H1 (cell line): ENCODE measurements at regions not wholly inside any gene's neighbourhood (a gene's known extent, or its start where the extent isn't known, plus 50 kb on each side); places are given as distances from the start of the nearest gene placed in this dataset.

Experiments
- CTCF ChIA-PET: fragments of 300-600 bp; sonication (Branson Sonifier 250); formaldehyde crosslinking; loops from one replicate; lab custom pipeline; 2021; ENCODE audit not compliant: partially characterized antibody; lab: Charles Lee
- POLR2A ChIA-PET: fragments of 300-600 bp; sonication (Branson Sonifier 250); formaldehyde crosslinking; loops from one replicate; lab custom pipeline; 2021; ENCODE audit warnings: inconsistent platforms; ENCODE audit not compliant: partially characterized antibody; lab: Charles Lee
- DNase-seq, 2 experiments: peaks; one replicate each; pipeline versions ENCODE4 v3.0.0 to v3.0.0-alpha.2; 2010 to 2022; ENCODE audit warnings: low spot score in 2 of 2, low read depth in 1 of 2, mixed read lengths in 1 of 2
- FAIRE-seq: peaks from 2 replicates; lab custom pipeline; 2011; peaks lifted over from hg19 to GRCh38; lab: Jason Lieb, UNC
- H2AFZ ChIP-seq: 2 replicates; pipeline ENCODE4 v1.8.1; 2012; ENCODE audit warnings: low read length, inconsistent platforms
- H2AK5ac ChIP-seq: 2 replicates; pipeline ENCODE4 v1.6.1; 2013; ENCODE audit warnings: low read depth, low read length
- H2BK120ac ChIP-seq: replicated peaks from 2 replicates; pipeline ENCODE3; 2013; ENCODE audit warnings: low read depth, low read length, inconsistent platforms
- H2BK12ac ChIP-seq: 2 replicates; pipeline ENCODE4 v1.6.1; 2013; ENCODE audit warnings: low read depth, low read length
- H2BK15ac ChIP-seq: 2 replicates; pipeline ENCODE4 v1.6.1; 2013; ENCODE audit warnings: low read length
- H2BK20ac ChIP-seq: 2 replicates; pipeline ENCODE4 v1.6.1; 2013; ENCODE audit warnings: low read length
- H2BK5ac ChIP-seq: 2 replicates; pipeline ENCODE4 v1.6.1; 2013; ENCODE audit warnings: low read depth, low read length
- H3K14ac ChIP-seq: 2 replicates; pipeline ENCODE4 v1.6.1; 2013; ENCODE audit warnings: inconsistent platforms; ENCODE audit not compliant: insufficient read length
- H3K18ac ChIP-seq: 2 replicates; pipeline ENCODE4 v1.6.1; 2013; ENCODE audit warnings: low read length; ENCODE audit errors: extremely low read depth
- H3K23ac ChIP-seq: 2 replicates; pipeline ENCODE4 v1.6.1; 2013; ENCODE audit warnings: inconsistent platforms; ENCODE audit not compliant: insufficient read length
- H3K23me2 ChIP-seq: 2 replicates; pipeline ENCODE4 v1.6.1; 2013; ENCODE audit warnings: low read depth, low read length
- H3K27ac ChIP-seq: 2 replicates; pipeline ENCODE4 v1.6.1; 2011; ENCODE audit warnings: low read depth, low read length, inconsistent platforms
- H3K27me3 ChIP-seq, 4 experiments: replicated peaks in 1 of 4; 1 replicate in 1 of 4; 2 replicates in 3 of 4; pipeline versions ENCODE4 v1.6.1 to v1.8.1; 2011 to 2013; ENCODE audit warnings: low read length in 3 of 4, mild to moderate bottlenecking in 3 of 4, inconsistent platforms in 2 of 4, mixed read lengths in 2 of 4, moderate library complexity in 1 of 4; ENCODE audit not compliant: control insufficient read depth in 3 of 4, insufficient read depth in 3 of 4; ENCODE audit errors: extremely low read depth in 1 of 4
- H3K36me3 ChIP-seq, 4 experiments: 2 replicates each; pipeline versions ENCODE4 v1.6.1 to v1.8.1; 2011 to 2013; ENCODE audit warnings: mild to moderate bottlenecking in 4 of 4, low read length in 3 of 4, moderate library complexity in 2 of 4, control low read depth in 1 of 4, inconsistent platforms in 1 of 4; ENCODE audit not compliant: insufficient read depth in 4 of 4, control insufficient read depth in 2 of 4
- H3K4ac ChIP-seq: replicated peaks from 2 replicates; pipeline ENCODE3; 2013; ENCODE audit warnings: low read length, low read depth, mixed read lengths, inconsistent platforms; ENCODE audit not compliant: insufficient read length
- H3K4me1 ChIP-seq, 4 experiments: replicated peaks in 1 of 4; 1 replicate in 1 of 4; 2 replicates in 3 of 4; pipeline versions ENCODE4 v1.6.1 to v1.8.1; 2011 to 2013; ENCODE audit warnings: low read length in 3 of 4, inconsistent platforms in 2 of 4, mixed read lengths in 1 of 4; ENCODE audit not compliant: insufficient read depth in 4 of 4, control insufficient read depth in 3 of 4
- H3K4me2 ChIP-seq, 2 experiments: 2 replicates each; pipeline versions ENCODE4 v1.6.1 to v1.8.1; 2011 to 2013; ENCODE audit warnings: low read depth in 2 of 2, low read length in 2 of 2, control low read depth in 1 of 2, inconsistent platforms in 1 of 2, mild to moderate bottlenecking in 1 of 2; ENCODE audit not compliant: insufficient read depth in 1 of 2
- H3K4me3 ChIP-seq, 4 experiments: fragments of 200-600, 300-600 bp in 1 of 4; sonication (generic), shearing (Covaris generic), sonication (Bioruptor Twin) in 1 of 4; 2 replicates each; pipeline versions ENCODE4 v1.5.1 to v1.8.1; 2011 to 2016; ENCODE audit warnings: low read length in 4 of 4, low read depth in 3 of 4, control low read depth in 2 of 4, inconsistent platforms in 2 of 4, mild to moderate bottlenecking in 2 of 4, mixed read lengths in 1 of 4, moderate library complexity in 1 of 4; ENCODE audit not compliant: insufficient read depth in 2 of 4; ENCODE audit errors: extremely low read depth in 1 of 4
- H3K56ac ChIP-seq: replicated peaks from 2 replicates; pipeline ENCODE3; 2013; ENCODE audit warnings: low read depth, mild to moderate bottlenecking, mixed read lengths, low read length, inconsistent platforms; ENCODE audit not compliant: insufficient read length
- H3K79me1 ChIP-seq: 2 replicates; pipeline ENCODE4 v1.6.1; 2013; ENCODE audit warnings: low read depth, low read length, control low read depth
- H3K79me2 ChIP-seq, 2 experiments: 2 replicates each; pipeline versions ENCODE4 v1.6.1 to v1.8.1; 2012 to 2013; ENCODE audit warnings: low read length in 2 of 2, mild to moderate bottlenecking in 2 of 2, inconsistent platforms in 1 of 2; ENCODE audit not compliant: insufficient read depth in 2 of 2, control insufficient read depth in 1 of 2
- H3K9ac ChIP-seq, 4 experiments: replicated peaks in 1 of 4; 1 replicate in 1 of 4; 2 replicates in 3 of 4; pipeline versions ENCODE4 v1.6.1 to v1.8.1; 2011 to 2013; ENCODE audit warnings: low read depth in 3 of 4, low read length in 3 of 4, control low read depth in 2 of 4, mild to moderate bottlenecking in 2 of 4, moderate library complexity in 2 of 4, inconsistent platforms in 1 of 4; ENCODE audit errors: extremely low read depth in 1 of 4
- H3K9me3 ChIP-seq, 2 experiments: 2 replicates each; pipeline versions ENCODE4 v1.6.1 to v1.8.1; 2012 to 2013; ENCODE audit warnings: mild to moderate bottlenecking in 2 of 2, moderate library complexity in 2 of 2, control low read depth in 1 of 2, inconsistent platforms in 1 of 2, low read depth in 1 of 2, low read length in 1 of 2, mixed read lengths in 1 of 2; ENCODE audit not compliant: insufficient read depth in 2 of 2
- H4K20me1 ChIP-seq, 2 experiments: replicated peaks in 1 of 2; 2 replicates each; pipeline versions ENCODE3 to v1.8.1; 2011 to 2013; ENCODE audit warnings: inconsistent platforms in 2 of 2, low read length in 2 of 2, mild to moderate bottlenecking in 1 of 2; ENCODE audit not compliant: insufficient read depth in 2 of 2, control insufficient read depth in 1 of 2
- H4K5ac ChIP-seq: 2 replicates; pipeline ENCODE4 v1.6.1; 2013; ENCODE audit warnings: low read length, low read depth, mixed read lengths, inconsistent platforms; ENCODE audit not compliant: insufficient read length
- H4K8ac ChIP-seq: 2 replicates; pipeline ENCODE4 v1.8.0; 2013; ENCODE audit warnings: mild to moderate bottlenecking, moderate library complexity, low read length, inconsistent platforms; ENCODE audit not compliant: insufficient read depth; ENCODE audit errors: extremely low read depth
- H4K91ac ChIP-seq: replicated peaks from 2 replicates; pipeline ENCODE3; 2013; ENCODE audit warnings: low read length, mixed read lengths, inconsistent platforms; ENCODE audit not compliant: insufficient read length
- POU5F1 ChIP-seq: IDR thresholded peaks from 2 replicates; pipeline ENCODE4 v1.6.1; 2011; ENCODE audit warnings: low read depth, mild to moderate bottlenecking, low read length, moderate library complexity
- SIRT6 ChIP-seq: IDR thresholded peaks from one replicate; pipeline ENCODE4 v1.7.1; 2012; ENCODE audit warnings: low read length, inconsistent platforms
- WGBS, 2 experiments: shearing (Covaris generic) in 1 of 2; methylation state at CpG; one replicate each; pipeline versions ENCODE4 v1.1.6 to v1.1.7; 2013 to 2015; ENCODE audit warnings: low lambda C conversion rate in 2 of 2, mixed read lengths in 2 of 2, inconsistent platforms in 1 of 2, low coverage in 1 of 2, missing lambda C conversion rate in 1 of 2; ENCODE audit not compliant: insufficient replicate concordance in 2 of 2, insufficient coverage in 1 of 2, insufficient read length in 1 of 2; ENCODE audit errors: extremely low coverage in 1 of 2, missing lambda C conversion rate in 1 of 2; 5-methylcytosine and 5-hydroxymethylcytosine counted together

- H4K5ac ChIP-seq: no peak overlapping the region
- no peak overlapping the region for H2BK15ac ChIP-seq
- 82% methylated on average over 2 of the region's 2 CpGs; no CpG with 5 or more reads in 1 of the 2 experiments for WGBS, 2 experiments
- no peak overlapping the region for H3K9ac ChIP-seq
- FAIRE-seq: no peak
- no peaks in the 10 kb centered on the region for H4K20me1 ChIP-seq
- H3K27me3 ChIP-seq: no peaks in the 10 kb centered on the region
- 0 out of 2 replicates have a peak overlapping the region, but pooled peaks have one; percentile 18 for H2BK12ac ChIP-seq
- H2BK120ac ChIP-seq: no peak overlapping the region
- no peak overlapping the region for H2BK20ac ChIP-seq
- peaks cover 0 to 6% (median 0%) of the 10 kb centered on the region in 4 experiments; a peak in 2 of 8 replicates for H3K36me3 ChIP-seq
- H2AK5ac ChIP-seq: no peak overlapping the region
- H3K14ac ChIP-seq: no peak overlapping the region
- H3K23me2 ChIP-seq: no peaks in the 10 kb centered on the region; the same call in 1 of the 2 replicates
- H3K4ac ChIP-seq: no peak overlapping the region
- POLR2A ChIA-PET: no interaction called here
- H3K4me2 ChIP-seq: no peak overlapping the region
- DNase-seq: no peak
- H3K4me3 ChIP-seq: no peak overlapping the region
- no peak overlapping the region for H2BK5ac ChIP-seq
- H3K27ac ChIP-seq: no peak overlapping the region
- H3K23ac ChIP-seq: no peak overlapping the region
- H4K8ac ChIP-seq: no peak overlapping the region
- TF ChIP-seq SIRT6 (no peak), POU5F1 (no peak)
- no peak overlapping the region for H3K56ac ChIP-seq
- CTCF ChIA-PET: no interaction called here
- H2AFZ ChIP-seq: peak overlapping the region; percentile 82; the same call in 1 of the 2 replicates
- peaks cover 12 to 17% of the 10 kb centered on the region in 2 experiments for H3K9me3 ChIP-seq
- H3K79me1 ChIP-seq: no peaks in the 10 kb centered on the region
- no peak overlapping the region for H4K91ac ChIP-seq
- H3K4me1 ChIP-seq: no peaks in the 10 kb centered on the region
- H3K79me2 ChIP-seq: no peaks in the 10 kb centered on the region
- peak overlapping the region; percentile 21; the same call in 1 of the 2 replicates for H3K18ac ChIP-seq
Measured at GRCh38 chr5:125258615-125259014, 512.2 kb upstream of the ZNF608 start.
